NCI-H345 (cell line): ENCODE measurements at regions not wholly inside any gene's neighbourhood (a gene's known extent, or its start where the extent isn't known, plus 50 kb on each side); places are given as distances from the start of the nearest gene placed in this dataset.

Experiments
- DNase-seq: peaks from one replicate; lab custom pipeline; 2025; lab: John Stamatoyannopoulos, UW

- no peak for DNase-seq
Measured at GRCh38 chr14:97267509-97267908, 470.3 kb downstream of the VRK1 start.

- no peak for DNase-seq
Measured at GRCh38 chr14:97268097-97268496, 470.9 kb downstream of the VRK1 start.

GRCh38 chr14:97270308-97270707 is 473.1 kb downstream of the VRK1 start:
- no peak for DNase-seq

GRCh38 chr14:97271451-97271960 is 474.3 kb downstream of the VRK1 start:
- DNase-seq: no peak

GRCh38 chr14:97273540-97273939 is 476.4 kb downstream of the VRK1 start:
- DNase-seq: no peak

- no peak for DNase-seq
Measured at GRCh38 chr14:97274626-97275025, 477.4 kb downstream of the VRK1 start.

DNA sequence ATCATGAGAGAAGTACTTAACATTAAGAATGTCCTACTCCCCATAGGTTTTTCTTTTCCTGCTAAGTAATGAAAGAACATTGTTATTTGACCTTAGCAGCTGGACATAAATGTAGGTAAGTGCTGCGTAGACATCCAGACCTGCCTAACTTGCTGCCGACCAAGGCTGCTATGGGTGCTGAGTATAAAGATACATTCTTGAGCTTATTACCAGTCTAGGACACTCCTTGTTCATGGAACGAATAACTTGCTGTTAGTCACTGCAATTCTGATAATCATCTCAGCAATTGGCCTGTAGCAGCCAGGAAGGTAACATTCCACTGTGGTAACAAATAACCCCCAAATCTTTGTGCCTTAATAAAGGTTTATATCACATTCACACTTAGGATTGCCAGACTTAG is 478.1 kb downstream of the VRK1 start:
- DNase-seq: no peak

DNA sequence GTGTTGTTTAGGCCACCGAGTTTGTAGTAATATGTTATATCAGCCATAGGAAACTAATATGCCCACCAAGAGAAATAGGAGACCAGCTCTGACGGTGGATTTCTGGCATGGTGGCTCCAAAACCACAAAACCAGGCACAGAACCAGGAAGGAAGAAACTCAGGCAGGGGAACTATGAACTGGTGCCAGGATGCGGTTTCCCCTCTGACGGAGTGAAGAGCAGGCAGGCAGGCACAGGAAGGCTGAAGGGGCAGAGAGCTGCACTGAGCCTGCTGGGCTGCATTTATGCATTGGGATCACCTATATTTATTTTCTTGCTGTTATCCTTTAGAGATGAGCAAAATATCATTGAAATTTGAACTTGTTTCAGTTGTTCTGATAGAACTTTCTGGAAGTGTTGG is 479.4 kb downstream of the VRK1 start:
- DNase-seq: no peak

GRCh38 chr14:97277711-97278110 is 480.5 kb downstream of the VRK1 start:
- no peak for DNase-seq

GRCh38 chr14:97280526-97280925 is 483.3 kb downstream of the VRK1 start:
- no peak for DNase-seq

GRCh38 chr14:97281741-97282140 is 484.6 kb downstream of the VRK1 start:
- DNase-seq: no peak

DNA sequence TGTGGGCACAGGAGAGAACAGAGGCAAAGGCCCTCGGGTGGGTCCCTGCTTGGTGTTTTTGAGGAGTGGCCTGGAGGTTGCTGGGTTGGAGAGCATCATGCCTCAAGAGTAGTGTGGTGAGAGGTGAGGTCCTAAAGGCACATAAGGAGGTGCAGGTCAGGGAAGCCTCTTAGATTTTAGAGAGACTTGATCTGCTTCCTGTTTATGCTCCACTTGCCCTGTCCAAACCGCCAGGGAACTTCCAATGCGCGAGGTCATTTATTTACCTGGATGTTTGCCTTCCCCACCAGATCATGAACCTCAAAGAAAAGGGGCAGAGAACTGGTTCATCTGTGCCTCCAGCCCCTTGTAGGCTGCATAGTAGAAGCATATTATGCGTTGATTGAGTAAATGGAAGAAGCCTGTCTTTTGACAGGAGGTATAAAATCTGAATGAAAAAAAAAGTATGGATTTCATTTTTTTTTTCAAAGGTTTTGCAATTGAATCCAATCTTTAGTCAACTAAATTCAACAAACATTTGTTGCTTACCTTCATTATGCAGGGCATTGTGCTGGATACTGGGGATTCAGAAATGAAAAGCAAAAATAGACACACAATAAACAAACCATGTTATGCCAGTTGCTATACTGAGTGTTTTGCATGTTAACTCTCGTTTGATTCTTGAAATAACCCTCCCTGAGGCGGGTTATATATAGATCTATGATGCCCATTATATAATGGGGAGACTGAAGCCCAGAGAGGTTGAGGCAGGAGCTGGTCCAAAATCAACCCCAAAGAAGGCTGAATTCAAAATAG is 485.2 kb downstream of the VRK1 start:
- DNase-seq: no peak

DNA sequence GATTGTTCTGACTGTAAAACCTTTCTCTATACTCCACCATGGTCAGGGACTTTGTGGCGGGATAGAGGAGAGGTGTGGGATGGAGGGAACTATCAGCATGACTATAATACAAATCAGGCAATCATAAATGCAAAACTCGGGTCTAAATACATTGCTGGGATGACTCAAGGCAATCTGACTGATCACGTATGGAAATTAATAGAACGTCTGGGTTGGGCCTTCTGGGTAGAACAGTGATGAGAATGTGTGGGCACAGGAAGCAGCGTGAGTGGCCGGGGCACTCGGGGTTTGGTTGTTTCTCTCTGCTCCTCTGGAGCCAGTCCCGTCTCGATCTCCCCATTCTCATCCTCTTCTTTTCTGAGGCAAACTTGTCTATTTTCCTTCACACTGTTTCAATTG is 485.8 kb downstream of the VRK1 start:
- no peak for DNase-seq

GRCh38 chr14:97283426-97283825 is 486.2 kb downstream of the VRK1 start:
- DNase-seq: no peak

DNA sequence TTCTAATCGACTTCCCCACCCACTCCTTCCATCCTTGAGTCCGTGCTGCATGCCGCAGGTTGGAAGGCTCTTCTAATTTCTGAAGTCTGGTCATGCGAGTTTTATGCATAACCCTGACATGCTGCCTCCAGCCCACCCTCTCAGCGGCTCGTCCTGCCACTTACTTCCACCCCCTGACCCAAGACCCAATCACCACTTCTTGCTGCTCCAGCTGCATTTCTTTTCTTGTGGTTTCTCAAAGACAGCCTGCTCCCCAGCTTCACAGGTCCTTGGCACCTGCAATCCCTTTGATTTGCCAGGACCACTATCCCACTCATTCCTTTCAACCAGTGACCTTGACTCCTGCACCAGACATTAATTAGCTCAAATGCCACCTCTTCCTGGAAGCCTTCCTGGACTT is 486.7 kb downstream of the VRK1 start:
- DNase-seq: no peak

GRCh38 chr14:97287956-97288355 is 490.8 kb downstream of the VRK1 start:
- no peak for DNase-seq

GRCh38 chr14:97290065-97290464 is 492.9 kb downstream of the VRK1 start:
- no peak for DNase-seq

DNA sequence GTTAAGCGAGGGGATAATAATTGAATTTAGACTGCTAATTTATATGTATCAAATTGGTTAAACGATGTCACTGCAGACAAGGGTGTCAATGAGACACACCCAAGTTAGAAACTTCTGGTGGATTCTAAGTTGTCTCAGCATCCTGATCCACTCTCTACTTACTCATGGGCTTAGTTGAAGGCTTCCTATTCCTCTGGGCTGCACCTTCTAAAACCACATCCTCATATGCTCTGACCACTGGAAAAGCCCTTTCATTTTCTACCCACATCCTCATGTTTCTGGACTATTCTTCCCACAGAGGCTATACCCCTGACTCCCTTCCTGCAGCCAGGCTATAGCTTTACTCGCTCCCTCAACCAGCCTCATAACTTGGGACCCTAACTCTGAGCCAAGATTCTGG is 493.8 kb downstream of the VRK1 start:
- no peak for DNase-seq

DNA sequence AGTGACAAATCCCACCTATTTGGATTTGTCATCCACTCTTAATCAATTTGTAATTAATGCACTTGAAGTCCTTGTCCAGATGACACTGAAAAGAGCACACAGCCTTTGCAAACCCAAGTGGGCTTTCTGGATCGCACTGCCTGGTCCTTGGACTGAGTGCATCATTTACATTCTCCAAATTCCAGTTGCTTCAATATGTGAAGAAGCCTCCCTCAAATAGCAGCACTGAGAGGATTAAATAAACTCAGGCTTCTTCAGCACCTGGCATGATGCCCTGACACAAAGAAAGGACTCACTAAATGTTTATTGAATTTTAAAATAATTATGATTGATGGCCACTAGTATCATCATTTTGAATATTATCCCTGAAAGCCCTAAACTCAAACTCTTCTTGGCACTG is 496.5 kb downstream of the VRK1 start:
- no peak for DNase-seq

GRCh38 chr14:97295108-97295710 is 498.0 kb downstream of the VRK1 start:
- DNase-seq: no peak

DNA sequence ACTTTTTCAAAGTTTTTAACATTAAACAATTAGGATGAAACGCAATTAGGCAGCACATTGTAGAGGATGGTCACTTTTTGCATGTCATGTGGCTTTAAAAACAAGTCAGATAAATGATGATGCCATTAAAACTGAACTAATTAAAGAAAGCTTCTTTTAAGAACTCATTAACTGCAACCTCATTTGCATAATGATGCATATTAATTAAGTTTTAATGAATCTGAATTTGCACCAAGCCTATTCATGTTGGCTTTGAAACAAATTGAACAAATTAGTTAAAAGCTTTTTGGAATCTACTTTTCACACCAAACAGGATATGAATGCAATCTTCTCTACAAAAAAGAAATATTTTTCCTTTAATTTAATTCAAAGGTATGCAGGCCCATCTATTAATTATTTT is 499.0 kb downstream of the VRK1 start:
- DNase-seq: no peak

GRCh38 chr14:97297100-97297499 is 499.9 kb downstream of the VRK1 start:
- DNase-seq: no peak

DNA sequence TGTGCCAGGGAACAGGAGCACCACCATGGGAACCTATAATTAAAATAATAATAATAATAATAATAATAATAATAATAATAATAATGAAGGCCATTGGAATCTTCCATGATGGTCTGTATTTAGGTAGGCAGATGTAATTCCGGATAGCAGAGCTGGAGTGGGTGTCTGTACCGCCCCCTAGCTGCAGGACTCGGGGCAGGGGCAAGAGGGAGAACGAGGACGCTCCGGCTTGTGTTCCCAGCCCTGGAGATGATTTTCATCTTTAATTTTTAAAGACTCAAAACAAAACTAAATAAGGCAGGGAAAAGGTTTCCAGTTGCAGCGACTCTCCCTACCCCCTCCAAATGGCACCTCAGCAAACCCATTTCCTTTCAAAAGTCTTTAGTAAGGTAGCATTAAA is 501.1 kb downstream of the VRK1 start:
- DNase-seq: no peak

DNA sequence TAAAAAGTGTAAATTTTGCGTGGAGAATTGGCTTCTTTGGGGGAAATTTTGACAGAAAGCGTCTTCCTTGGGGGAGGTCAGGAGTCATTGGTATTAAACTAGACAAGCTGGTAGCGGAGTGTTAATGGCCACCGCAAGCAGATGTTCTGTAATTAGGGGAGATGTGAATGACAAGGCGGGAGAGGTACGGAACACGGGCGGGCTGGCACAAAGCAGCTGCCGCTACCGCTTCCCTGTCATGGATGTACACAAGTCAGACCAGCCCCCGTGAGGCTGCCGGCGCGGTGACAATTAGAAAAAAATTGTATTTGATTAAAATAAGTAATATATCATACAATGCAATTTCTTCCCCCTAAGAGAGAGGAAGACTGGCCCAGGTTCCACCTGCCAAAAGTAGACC is 501.6 kb downstream of the VRK1 start:
- DNase-seq: no peak
